ENCODE measurements at regions not wholly inside any gene's neighbourhood (a gene's known extent, or its start where the extent isn't known, plus 50 kb on each side); places are given as distances from the start of the nearest gene placed in this dataset.

DNA sequence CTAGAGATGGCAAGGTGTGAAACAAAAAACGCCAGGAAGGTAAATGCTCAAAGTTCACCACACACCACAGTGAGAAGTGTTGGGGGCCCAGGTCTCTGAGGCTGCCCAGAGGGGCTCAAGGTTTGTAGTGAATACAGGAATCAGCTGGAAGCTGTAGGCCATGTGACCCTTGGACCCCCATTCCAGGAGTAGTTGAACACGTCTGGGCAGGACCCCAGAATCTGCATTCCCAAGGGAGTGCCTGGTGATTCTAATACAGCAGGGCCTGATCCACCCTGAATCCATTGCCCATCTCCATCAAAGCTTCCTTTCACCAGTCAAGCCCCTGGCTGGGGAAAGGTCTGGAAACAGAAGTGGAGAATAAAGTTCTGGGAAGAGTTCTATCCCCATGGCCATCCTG, 70.8 kb upstream of the B3GAT1 start (continued):
- TF ChIP-seq, protein P1, sequence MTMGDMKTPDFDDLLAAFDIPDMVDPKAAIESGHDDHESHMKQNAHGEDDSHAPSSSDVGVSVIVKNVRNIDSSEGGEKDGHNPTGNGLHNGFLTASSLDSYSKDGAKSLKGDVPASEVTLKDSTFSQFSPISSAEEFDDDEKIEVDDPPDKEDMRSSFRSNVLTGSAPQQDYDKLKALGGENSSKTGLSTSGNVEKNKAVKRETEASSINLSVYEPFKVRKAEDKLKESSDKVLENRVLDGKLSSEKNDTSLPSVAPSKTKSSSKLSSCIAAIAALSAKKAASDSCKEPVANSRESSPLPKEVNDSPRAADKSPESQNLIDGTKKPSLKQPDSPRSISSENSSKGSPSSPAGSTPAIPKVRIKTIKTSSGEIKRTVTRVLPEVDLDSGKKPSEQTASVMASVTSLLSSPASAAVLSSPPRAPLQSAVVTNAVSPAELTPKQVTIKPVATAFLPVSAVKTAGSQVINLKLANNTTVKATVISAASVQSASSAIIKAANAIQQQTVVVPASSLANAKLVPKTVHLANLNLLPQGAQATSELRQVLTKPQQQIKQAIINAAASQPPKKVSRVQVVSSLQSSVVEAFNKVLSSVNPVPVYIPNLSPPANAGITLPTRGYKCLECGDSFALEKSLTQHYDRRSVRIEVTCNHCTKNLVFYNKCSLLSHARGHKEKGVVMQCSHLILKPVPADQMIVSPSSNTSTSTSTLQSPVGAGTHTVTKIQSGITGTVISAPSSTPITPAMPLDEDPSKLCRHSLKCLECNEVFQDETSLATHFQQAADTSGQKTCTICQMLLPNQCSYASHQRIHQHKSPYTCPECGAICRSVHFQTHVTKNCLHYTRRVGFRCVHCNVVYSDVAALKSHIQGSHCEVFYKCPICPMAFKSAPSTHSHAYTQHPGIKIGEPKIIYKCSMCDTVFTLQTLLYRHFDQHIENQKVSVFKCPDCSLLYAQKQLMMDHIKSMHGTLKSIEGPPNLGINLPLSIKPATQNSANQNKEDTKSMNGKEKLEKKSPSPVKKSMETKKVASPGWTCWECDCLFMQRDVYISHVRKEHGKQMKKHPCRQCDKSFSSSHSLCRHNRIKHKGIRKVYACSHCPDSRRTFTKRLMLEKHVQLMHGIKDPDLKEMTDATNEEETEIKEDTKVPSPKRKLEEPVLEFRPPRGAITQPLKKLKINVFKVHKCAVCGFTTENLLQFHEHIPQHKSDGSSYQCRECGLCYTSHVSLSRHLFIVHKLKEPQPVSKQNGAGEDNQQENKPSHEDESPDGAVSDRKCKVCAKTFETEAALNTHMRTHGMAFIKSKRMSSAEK (CRISPR knock-in tag; IDR thresholded peaks at IDR 0.05; ENCODE audit: borderline replicate concordance): no peak
- TF ChIP-seq GABPB1 (CRISPR knock-in tag; IDR thresholded peaks at IDR 0.05): no peak

DNA sequence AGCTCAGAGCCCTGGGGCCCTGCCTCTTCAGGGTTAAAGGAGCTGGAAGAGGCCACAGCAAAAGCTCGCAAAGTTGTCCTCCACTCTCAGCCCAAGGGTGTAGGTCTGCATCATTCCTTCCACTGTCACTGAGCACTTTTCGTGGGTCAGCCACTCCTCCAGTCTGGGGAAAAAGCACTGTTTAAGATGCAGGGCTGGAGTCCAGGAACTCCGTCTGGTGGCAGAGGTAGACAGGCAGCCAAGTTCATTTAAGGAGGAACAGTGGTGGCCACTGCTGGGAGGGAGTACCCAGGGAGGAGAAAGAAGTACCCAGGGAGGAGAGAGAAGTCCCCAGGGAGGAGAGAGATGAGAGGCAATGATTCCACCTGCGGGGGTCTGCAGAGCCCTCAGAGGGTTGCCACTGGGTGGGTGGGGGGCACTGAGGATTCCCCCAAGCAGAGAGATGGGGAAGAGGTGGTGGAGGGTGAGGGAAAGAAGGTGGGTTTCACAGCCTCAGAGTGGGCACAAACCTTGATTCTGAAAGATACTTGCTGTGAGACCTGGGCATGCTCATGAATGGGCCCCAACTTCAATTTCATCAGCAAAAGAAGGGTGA, 70.0 kb upstream of the B3GAT1 start:
- Mint-ChIP-seq H3K4me3 (no peak overlapping the region), H3K4me1 (peaks cover 27% of the 10 kb centered on the region), H3K27me3 (ENCODE audit: low read depth) (no peaks in the 10 kb centered on the region; the same call in 1 of the 2 replicates), H3K27ac (no peak overlapping the region), H3K9me3 (no peaks in the 10 kb centered on the region), H3K36me3 (no peaks in the 10 kb centered on the region)
- DNase-seq (ENCODE audit: low spot score): no peak
- ChIA-PET POLR2A (no interaction called here), CTCF (no interaction called here)
- ATAC-seq: no peak
- TF ChIP-seq, protein P2, sequence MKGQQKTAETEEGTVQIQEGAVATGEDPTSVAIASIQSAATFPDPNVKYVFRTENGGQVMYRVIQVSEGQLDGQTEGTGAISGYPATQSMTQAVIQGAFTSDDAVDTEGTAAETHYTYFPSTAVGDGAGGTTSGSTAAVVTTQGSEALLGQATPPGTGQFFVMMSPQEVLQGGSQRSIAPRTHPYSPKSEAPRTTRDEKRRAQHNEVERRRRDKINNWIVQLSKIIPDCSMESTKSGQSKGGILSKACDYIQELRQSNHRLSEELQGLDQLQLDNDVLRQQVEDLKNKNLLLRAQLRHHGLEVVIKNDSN (CRISPR knock-in tag; IDR thresholded peaks at IDR 0.05): no peak
- TF ChIP-seq GRHL2 (CRISPR knock-in tag; IDR thresholded peaks at IDR 0.05; ENCODE audit: insufficient replicate concordance, severe bottlenecking): no peak
- TF ChIP-seq MYBL2 (CRISPR knock-in tag; IDR thresholded peaks at IDR 0.05): no peak

DNA sequence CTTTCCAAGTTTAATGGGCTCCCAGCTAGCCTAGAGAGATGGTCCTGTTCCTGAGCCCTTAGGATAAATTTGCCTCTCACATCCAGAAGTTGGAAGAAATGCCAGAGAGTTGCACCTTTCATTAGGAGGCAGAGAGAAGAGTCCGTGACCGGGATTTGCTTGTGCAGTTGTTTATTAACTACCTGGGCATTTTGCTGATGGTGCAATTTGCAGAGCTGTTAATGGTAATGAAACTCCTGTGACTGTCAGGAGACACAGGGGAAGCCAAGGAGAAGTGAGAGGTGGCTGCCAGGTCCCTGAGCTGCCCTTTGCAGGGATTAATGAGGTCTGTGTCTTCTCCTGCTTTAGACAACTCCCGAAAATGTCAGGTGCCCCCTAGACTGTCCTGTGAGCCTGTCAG, 69.1 kb upstream of the B3GAT1 start:
- DNase-seq (ENCODE audit: low spot score) (no peak), ATAC-seq (no peak)
- ChIA-PET CTCF (no interaction called here), POLR2A (no interaction called here)
- Mint-ChIP-seq H3K36me3 (no peaks in the 10 kb centered on the region), H3K27me3 (ENCODE audit: low read depth) (no peaks in the 10 kb centered on the region; the same call in 1 of the 2 replicates), H3K4me3 (no peak overlapping the region), H3K9me3 (no peaks in the 10 kb centered on the region), H3K27ac (no peak overlapping the region), H3K4me1 (peaks cover 36% of the 10 kb centered on the region)
- TF ChIP-seq SMAD4 (CRISPR knock-in tag; IDR thresholded peaks at IDR 0.05) (no peak), ZNF219 (CRISPR knock-in tag; IDR thresholded peaks at IDR 0.05; ENCODE audit: borderline replicate concordance) (no peak), NFATC4 (CRISPR knock-in tag; IDR thresholded peaks at IDR 0.05) (no peak), JAZF1 (CRISPR knock-in tag; IDR thresholded peaks at IDR 0.05) (no peak), TEAD4 (CRISPR knock-in tag; IDR thresholded peaks at IDR 0.05) (no peak), NFYB (CRISPR knock-in tag; conservative IDR thresholded peaks at IDR 0.05; ENCODE audit: low read depth) (no peak)
- TF ChIP-seq, protein P2 (CRISPR knock-in tag; IDR thresholded peaks at IDR 0.05): no peak
- TF ChIP-seq, protein P3, sequence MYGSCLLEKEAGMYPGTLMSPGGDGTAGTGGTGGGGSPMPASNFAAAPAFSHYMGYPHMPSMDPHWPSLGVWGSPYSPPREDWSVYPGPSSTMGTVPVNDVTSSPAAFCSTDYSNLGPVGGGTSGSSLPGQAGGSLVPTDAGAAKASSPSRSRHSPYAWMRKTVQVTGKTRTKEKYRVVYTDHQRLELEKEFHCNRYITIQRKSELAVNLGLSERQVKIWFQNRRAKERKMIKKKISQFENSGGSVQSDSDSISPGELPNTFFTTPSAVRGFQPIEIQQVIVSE (CRISPR knock-in tag; IDR thresholded peaks at IDR 0.05; ENCODE audit: borderline replicate concordance): no peak
- TF ChIP-seq, protein P4, sequence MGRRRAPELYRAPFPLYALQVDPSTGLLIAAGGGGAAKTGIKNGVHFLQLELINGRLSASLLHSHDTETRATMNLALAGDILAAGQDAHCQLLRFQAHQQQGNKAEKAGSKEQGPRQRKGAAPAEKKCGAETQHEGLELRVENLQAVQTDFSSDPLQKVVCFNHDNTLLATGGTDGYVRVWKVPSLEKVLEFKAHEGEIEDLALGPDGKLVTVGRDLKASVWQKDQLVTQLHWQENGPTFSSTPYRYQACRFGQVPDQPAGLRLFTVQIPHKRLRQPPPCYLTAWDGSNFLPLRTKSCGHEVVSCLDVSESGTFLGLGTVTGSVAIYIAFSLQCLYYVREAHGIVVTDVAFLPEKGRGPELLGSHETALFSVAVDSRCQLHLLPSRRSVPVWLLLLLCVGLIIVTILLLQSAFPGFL (CRISPR knock-in tag; IDR thresholded peaks at IDR 0.05; ENCODE audit: borderline replicate concordance): no peak
- TF ChIP-seq, protein P5, sequence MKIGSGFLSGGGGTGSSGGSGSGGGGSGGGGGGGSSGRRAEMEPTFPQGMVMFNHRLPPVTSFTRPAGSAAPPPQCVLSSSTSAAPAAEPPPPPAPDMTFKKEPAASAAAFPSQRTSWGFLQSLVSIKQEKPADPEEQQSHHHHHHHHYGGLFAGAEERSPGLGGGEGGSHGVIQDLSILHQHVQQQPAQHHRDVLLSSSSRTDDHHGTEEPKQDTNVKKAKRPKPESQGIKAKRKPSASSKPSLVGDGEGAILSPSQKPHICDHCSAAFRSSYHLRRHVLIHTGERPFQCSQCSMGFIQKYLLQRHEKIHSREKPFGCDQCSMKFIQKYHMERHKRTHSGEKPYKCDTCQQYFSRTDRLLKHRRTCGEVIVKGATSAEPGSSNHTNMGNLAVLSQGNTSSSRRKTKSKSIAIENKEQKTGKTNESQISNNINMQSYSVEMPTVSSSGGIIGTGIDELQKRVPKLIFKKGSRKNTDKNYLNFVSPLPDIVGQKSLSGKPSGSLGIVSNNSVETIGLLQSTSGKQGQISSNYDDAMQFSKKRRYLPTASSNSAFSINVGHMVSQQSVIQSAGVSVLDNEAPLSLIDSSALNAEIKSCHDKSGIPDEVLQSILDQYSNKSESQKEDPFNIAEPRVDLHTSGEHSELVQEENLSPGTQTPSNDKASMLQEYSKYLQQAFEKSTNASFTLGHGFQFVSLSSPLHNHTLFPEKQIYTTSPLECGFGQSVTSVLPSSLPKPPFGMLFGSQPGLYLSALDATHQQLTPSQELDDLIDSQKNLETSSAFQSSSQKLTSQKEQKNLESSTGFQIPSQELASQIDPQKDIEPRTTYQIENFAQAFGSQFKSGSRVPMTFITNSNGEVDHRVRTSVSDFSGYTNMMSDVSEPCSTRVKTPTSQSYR (CRISPR knock-in tag; IDR thresholded peaks at IDR 0.05): no peak
- TF ChIP-seq, protein P6, sequence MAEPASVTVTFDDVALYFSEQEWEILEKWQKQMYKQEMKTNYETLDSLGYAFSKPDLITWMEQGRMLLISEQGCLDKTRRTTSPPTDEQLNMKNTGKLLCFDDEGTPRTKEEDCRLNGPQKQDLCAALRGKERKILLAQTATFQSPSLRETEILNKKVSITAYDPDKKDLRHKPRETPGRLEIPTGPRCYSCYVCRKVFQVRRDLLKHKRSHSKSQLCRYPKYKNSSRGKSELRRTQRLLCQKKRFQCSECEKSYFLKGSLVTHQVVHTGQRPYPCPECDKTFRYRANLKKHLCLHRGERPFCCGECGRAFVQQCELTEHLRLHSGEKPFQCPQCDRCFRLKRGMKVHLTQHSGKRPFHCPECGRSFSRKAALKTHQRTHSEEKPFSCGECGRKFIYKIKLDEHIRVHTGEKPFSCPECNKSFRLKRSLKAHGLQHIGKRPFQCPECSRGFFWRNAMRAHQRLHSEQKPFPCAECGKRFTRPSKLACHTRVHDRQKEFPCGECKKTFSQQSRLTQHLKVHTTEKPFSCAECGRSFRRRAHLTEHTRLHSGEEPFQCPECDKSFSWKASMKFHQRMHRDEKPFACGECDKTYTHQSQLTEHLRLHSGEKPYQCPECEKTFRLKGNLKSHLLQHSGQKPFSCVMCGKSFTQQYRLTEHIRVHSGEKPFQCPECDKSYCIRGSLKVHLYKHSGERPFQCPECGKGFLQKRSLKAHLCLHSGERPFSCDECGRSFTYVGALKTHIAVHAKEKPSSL (CRISPR knock-in tag; conservative IDR thresholded peaks at IDR 0.05): no peak

Measured in WTC11 (cell line).